ENCODE measurements at regions not wholly inside any gene's neighbourhood (a gene's known extent, or its start where the extent isn't known, plus 50 kb on each side); places are given as distances from the start of the nearest gene placed in this dataset.

GRCh38 chrX:26562156-26562555 lies 346.2 kb downstream of the MAGEB5 start:
- no peak for TF ChIP-seq CTCF (IDR thresholded peaks at IDR 0.05)
- TF ChIP-seq EP300 (IDR thresholded peaks at IDR 0.05) = no peak
